GM06990 (cell line): ENCODE measurements at regions not wholly inside any gene's neighbourhood (a gene's known extent, or its start where the extent isn't known, plus 50 kb on each side); places are given as distances from the start of the nearest gene placed in this dataset.
"Not testable (repeated sequence)": the region's sequence is repeated elsewhere in the genome, so short reads cannot be mapped to it uniquely, and the experiment has no call there.

Experiments used
- DNase-seq: peaks from one replicate; pipeline ENCODE4 v3.0.0-alpha.2; 2011; ENCODE audit not compliant: insufficient read length; ENCODE audit errors: extremely low read depth
- H3K27me3 ChIP-seq: replicated peaks from 2 replicates; pipeline ENCODE4 v1.6.0; 2011; ENCODE audit warnings: low read length; ENCODE audit not compliant: control insufficient read depth, insufficient read depth
- H3K36me3 ChIP-seq: 2 replicates; pipeline ENCODE4 v1.5.1; 2011; ENCODE audit warnings: low read length; ENCODE audit not compliant: control insufficient read depth, insufficient read depth
- H3K4me3 ChIP-seq: replicated peaks from 2 replicates; pipeline ENCODE4 v1.5.1; 2011; ENCODE audit warnings: low read depth, mild to moderate bottlenecking, control low read depth, low read length
- CTCF ChIP-seq: IDR thresholded peaks from 2 replicates; pipeline ENCODE4 v1.5.1; 2011; ENCODE audit warnings: low read length, control low read depth, mild to moderate bottlenecking, inconsistent platforms; ENCODE audit not compliant: insufficient read depth, poor library complexity, severe bottlenecking

- TF ChIP-seq CTCF: no peak
- Histone ChIP-seq H3K36me3 (no peaks in the 10 kb centered on the region), H3K27me3 (no peaks in the 10 kb centered on the region), H3K4me3 (no peak overlapping the region)
- no peak for DNase-seq
These were observed 360.9 kb downstream of the PRDM5 start for GRCh38 chr4:120561648-120562047.

GRCh38 chr4:120557372-120557771, 365.2 kb downstream of the PRDM5 start:
- Histone ChIP-seq H3K36me3 (no peaks in the 10 kb centered on the region), H3K27me3 (no peaks in the 10 kb centered on the region), H3K4me3 (no peak overlapping the region)
- no peak for DNase-seq
- TF ChIP-seq CTCF: no peak

GRCh38 chr4:120555058-120555457, 367.5 kb downstream of the PRDM5 start:
- no peaks in the 10 kb centered on the region for H3K27me3 ChIP-seq
- no peak for DNase-seq
- H3K36me3 ChIP-seq: no peaks in the 10 kb centered on the region
- TF ChIP-seq CTCF: no peak
- H3K4me3 ChIP-seq: no peak overlapping the region

- no peak for TF ChIP-seq CTCF
- DNase-seq: no peak
- H3K36me3 ChIP-seq: no peaks in the 10 kb centered on the region
These were observed 368.4 kb downstream of the PRDM5 start for GRCh38 chr4:120554086-120554485.

GRCh38 chr4:120550624-120551220, 371.8 kb downstream of the PRDM5 start:
- DNase-seq, H3K4me3 ChIP-seq, H3K27me3 ChIP-seq, H3K36me3 ChIP-seq: not testable (repeated sequence)

More at GRCh38 chr4:120554086-120554485, 368.4 kb downstream of the PRDM5 start:
- H3K27me3 ChIP-seq: no peaks in the 10 kb centered on the region
- no peak overlapping the region for H3K4me3 ChIP-seq

GRCh38 chr4:120549011-120549570, 373.4 kb downstream of the PRDM5 start:
- Histone ChIP-seq H3K27me3 (no peaks in the 10 kb centered on the region), H3K4me3 (no peak overlapping the region), H3K36me3 (no peaks in the 10 kb centered on the region)
- TF ChIP-seq CTCF: no peak
- DNase-seq: no peak
